Nephron progenitor cell (in vitro differentiated cells): ENCODE measurements at regions not wholly inside any gene's neighbourhood (a gene's known extent, or its start where the extent isn't known, plus 50 kb on each side); places are given as distances from the start of the nearest gene placed in this dataset.

Experiments
- DNase-seq: peaks from one replicate; pipeline ENCODE4 v3.0.0; 2021
- H3K27ac Mint-ChIP-seq: 2 replicates; pipeline ENCODE4 v1.8.0; 2021; ENCODE audit warnings: mild to moderate bottlenecking, moderate library complexity, mixed read lengths
- H3K27me3 Mint-ChIP-seq: 2 replicates; pipeline ENCODE4 v1.8.0; 2021; ENCODE audit warnings: mild to moderate bottlenecking, low read depth, mixed read lengths; ENCODE audit not compliant: poor library complexity
- H3K36me3 Mint-ChIP-seq: 2 replicates; pipeline ENCODE4 v1.8.0; 2021; ENCODE audit warnings: low read depth, mixed read lengths
- H3K4me1 Mint-ChIP-seq: 2 replicates; pipeline ENCODE4 v1.8.0; 2021; ENCODE audit warnings: mixed read lengths
- H3K4me3 Mint-ChIP-seq: 2 replicates; pipeline ENCODE4 v1.8.0; 2021; ENCODE audit warnings: mild to moderate bottlenecking, moderate library complexity, mixed read lengths
- H3K9me3 Mint-ChIP-seq: 2 replicates; pipeline ENCODE4 v1.8.0; 2021; ENCODE audit warnings: mild to moderate bottlenecking, moderate library complexity, mixed read lengths
- CTCF ChIP-seq: fragments of 200-600 bp; sonication (generic); IDR thresholded peaks from 2 replicates; pipeline ENCODE4 v1.5.0; 2021; ENCODE audit warnings: antibody characterized with exemption

- H3K27ac Mint-ChIP-seq = no peak overlapping the region
- H3K36me3 Mint-ChIP-seq = no peaks in the 10 kb centered on the region
- H3K9me3 Mint-ChIP-seq = no peaks in the 10 kb centered on the region
- DNase-seq = no peak
- H3K4me3 Mint-ChIP-seq = no peak overlapping the region
- peaks cover 10% of the 10 kb centered on the region for H3K27me3 Mint-ChIP-seq
- peaks cover 5% of the 10 kb centered on the region for H3K4me1 Mint-ChIP-seq
- TF ChIP-seq CTCF = no peak
These were observed 231.6 kb downstream of the ESM1 start for GRCh38 chr5:54753753-54754152.

- H3K27ac Mint-ChIP-seq = no peak overlapping the region
- no peaks in the 10 kb centered on the region for H3K9me3 Mint-ChIP-seq
- peaks cover 10% of the 10 kb centered on the region for H3K27me3 Mint-ChIP-seq
- no peaks in the 10 kb centered on the region for H3K36me3 Mint-ChIP-seq
- no peak for TF ChIP-seq CTCF
- peaks cover 5% of the 10 kb centered on the region for H3K4me1 Mint-ChIP-seq
- no peak for DNase-seq
- H3K4me3 Mint-ChIP-seq = no peak overlapping the region
These were observed 232.4 kb downstream of the ESM1 start for GRCh38 chr5:54753034-54753433.

GRCh38 chr5:54748527-54748926, 231.0 kb downstream of the SNX18 start:
- Mint-ChIP-seq H3K27me3 (peaks cover 4% of the 10 kb centered on the region), H3K36me3 (no peaks in the 10 kb centered on the region), H3K4me3 (no peak overlapping the region), H3K9me3 (no peaks in the 10 kb centered on the region), H3K27ac (no peak overlapping the region), H3K4me1 (peaks cover 11% of the 10 kb centered on the region)
- no peak for DNase-seq
- TF ChIP-seq CTCF = no peak

- TF ChIP-seq CTCF = no peak
- H3K4me1 Mint-ChIP-seq = peaks cover 18% of the 10 kb centered on the region
- DNase-seq = no peak
- H3K4me3 Mint-ChIP-seq = no peak overlapping the region
- H3K9me3 Mint-ChIP-seq = no peaks in the 10 kb centered on the region
- H3K27ac Mint-ChIP-seq = no peak overlapping the region
- no peaks in the 10 kb centered on the region for H3K36me3 Mint-ChIP-seq
- H3K27me3 Mint-ChIP-seq = no peaks in the 10 kb centered on the region
These were observed 229.3 kb downstream of the SNX18 start for GRCh38 chr5:54746777-54747398.

- Mint-ChIP-seq H3K36me3 (no peaks in the 10 kb centered on the region), H3K4me3 (no peak overlapping the region), H3K4me1 (peaks cover 18% of the 10 kb centered on the region), H3K9me3 (no peaks in the 10 kb centered on the region), H3K27ac (no peak overlapping the region), H3K27me3 (no peaks in the 10 kb centered on the region)
- TF ChIP-seq CTCF = no peak
- no peak for DNase-seq
These were observed 228.8 kb downstream of the SNX18 start for GRCh38 chr5:54746346-54746745.

- no peaks in the 10 kb centered on the region for H3K36me3 Mint-ChIP-seq
- no peaks in the 10 kb centered on the region for H3K9me3 Mint-ChIP-seq
- no peak for DNase-seq
- no peaks in the 10 kb centered on the region for H3K27me3 Mint-ChIP-seq
- no peak overlapping the region for H3K4me3 Mint-ChIP-seq
- no peak for TF ChIP-seq CTCF
- H3K4me1 Mint-ChIP-seq = peaks cover 18% of the 10 kb centered on the region
- H3K27ac Mint-ChIP-seq = no peak overlapping the region
These were observed 228.0 kb downstream of the SNX18 start for GRCh38 chr5:54745599-54745998.
